Tibial artery (tissue), 4 donors: ENCODE measurements at regions not wholly inside any gene's neighbourhood (a gene's known extent, or its start where the extent isn't known, plus 50 kb on each side); places are given as distances from the start of the nearest gene placed in this dataset.

Source experiments
- DNase-seq, 2 donors: peaks; one replicate each; pipeline ENCODE4 v3.0.0-alpha.2; 2019
- H3K27ac ChIP-seq, 2 donors: fragments of 200-600 bp; sonication (generic) in 1 of 2; 1 replicate in 1 of 2; 2 replicates in 1 of 2; pipeline ENCODE4 v1.5.1; 2018 to 2019; ENCODE audit warnings: mild to moderate bottlenecking in 1 of 2
- H3K27me3 ChIP-seq, 2 donors: fragments of 200-600 bp; sonication (generic) in 1 of 2; one replicate each; pipeline versions ENCODE4 v1.5.1 to v1.6.0; 2016 to 2019
- H3K36me3 ChIP-seq, 3 donors: fragments of 200-600 bp; sonication (generic) in 2 of 3; one replicate each; pipeline ENCODE4 v1.5.1; 2016 to 2019; ENCODE audit warnings: mild to moderate bottlenecking in 2 of 3
- H3K4me1 ChIP-seq, 4 donors: fragments of 200-600 bp; sonication (generic) in 2 of 4; 1 replicate in 3 of 4; 2 replicates in 1 of 4; pipeline ENCODE4 v1.5.1; 2016 to 2019
- H3K4me3 ChIP-seq, 2 donors: fragments of 200-600 bp; sonication (generic) in 1 of 2; 1 replicate in 1 of 2; 2 replicates in 1 of 2; pipeline ENCODE4 v1.5.1; 2018 to 2019; ENCODE audit warnings: mild to moderate bottlenecking in 2 of 2
- H3K9me3 ChIP-seq, 3 donors: fragments of 200-600 bp; sonication (generic) in 1 of 3; one replicate each; pipeline ENCODE4 v1.5.1; 2016 to 2019
- CTCF ChIP-seq, 2 experiments: fragments of 200-600 bp in 1 of 2; fragments of 450-650 bp in 1 of 2; IDR thresholded peaks; one replicate each; pipeline ENCODE4 v1.5.1; 2017 to 2019; ENCODE audit warnings: antibody characterized with exemption in 2 of 2, mild to moderate bottlenecking in 1 of 2, moderate library complexity in 1 of 2
- intact Hi-C: fragments of 100-400 bp; cut with DNase I; formaldehyde crosslinking; loops from one replicate; pipeline ENCODE4 v1.15.0; 2023; ENCODE audit warnings: low total_unique reads

GRCh38 chr2:71951718-71952404, 195.8 kb downstream of the CYP26B1 start:
- no peak overlapping the region for H3K27ac ChIP-seq
- DNase-seq = no peak
- H3K4me3 ChIP-seq = no peak overlapping the region
- H3K4me1 ChIP-seq = no peaks in the 10 kb centered on the region
- H3K27me3 ChIP-seq = no peaks in the 10 kb centered on the region
- H3K36me3 ChIP-seq = no peaks in the 10 kb centered on the region
- H3K9me3 ChIP-seq = no peaks in the 10 kb centered on the region
- TF ChIP-seq CTCF (IDR thresholded peaks at IDR 0.05) = no peak
- intact Hi-C loops = no loop called here

- Histone ChIP-seq H3K36me3 (no peaks in the 10 kb centered on the region), H3K27me3 (no peaks in the 10 kb centered on the region), H3K9me3 (no peaks in the 10 kb centered on the region), H3K4me1 (no peaks in the 10 kb centered on the region), H3K4me3 (no peak overlapping the region), H3K27ac (no peak overlapping the region)
- no peak for TF ChIP-seq CTCF (IDR thresholded peaks at IDR 0.05)
- DNase-seq = no peak
- intact Hi-C loops = no loop called here
These were observed 196.6 kb downstream of the CYP26B1 start for GRCh38 chr2:71951083-71951468.

- no peak overlapping the region for H3K27ac ChIP-seq
- intact Hi-C loops = no loop called here
- peak in 1 of 2 donors; percentile 83 for DNase-seq
These were observed 197.2 kb downstream of the CYP26B1 start for GRCh38 chr2:71950256-71951082.

GRCh38 chr2:71949537-71949798, 198.2 kb downstream of the CYP26B1 start:
- no peak for DNase-seq
- Histone ChIP-seq H3K4me1 (no peaks in the 10 kb centered on the region), H3K4me3 (no peak overlapping the region), H3K9me3 (no peaks in the 10 kb centered on the region), H3K27me3 (no peaks in the 10 kb centered on the region), H3K27ac (no peak overlapping the region), H3K36me3 (no peaks in the 10 kb centered on the region)
- intact Hi-C loops = no loop called here
- no peak for TF ChIP-seq CTCF (IDR thresholded peaks at IDR 0.05)

More at GRCh38 chr2:71950256-71951082, 197.2 kb downstream of the CYP26B1 start:
- Histone ChIP-seq H3K4me1 (no peaks in the 10 kb centered on the region), H3K27me3 (no peaks in the 10 kb centered on the region), H3K36me3 (no peaks in the 10 kb centered on the region), H3K9me3 (no peaks in the 10 kb centered on the region), H3K4me3 (no peak overlapping the region)
- no peak for TF ChIP-seq CTCF (IDR thresholded peaks at IDR 0.05)

GRCh38 chr2:71948781-71949536, 198.7 kb downstream of the CYP26B1 start:
- H3K4me1 ChIP-seq = no peaks in the 10 kb centered on the region
- no peak for DNase-seq

More at GRCh38 chr2:71948781-71949536, 198.7 kb downstream of the CYP26B1 start:
- Histone ChIP-seq H3K4me3 (no peak overlapping the region), H3K36me3 (no peaks in the 10 kb centered on the region), H3K27me3 (no peaks in the 10 kb centered on the region), H3K27ac (no peak overlapping the region), H3K9me3 (no peaks in the 10 kb centered on the region)
- intact Hi-C loops = no loop called here
- no peak for TF ChIP-seq CTCF (IDR thresholded peaks at IDR 0.05)
